Loucy (cell line): ENCODE measurements at regions not wholly inside any gene's neighbourhood (a gene's known extent, or its start where the extent isn't known, plus 50 kb on each side); places are given as distances from the start of the nearest gene placed in this dataset.

Source experiments
- H2AFZ ChIP-seq: fragments of 200-600 bp; sonication (generic); 2 replicates; pipeline ENCODE4 v1.6.0; 2016; ENCODE audit warnings: antibody characterized with exemption, mild to moderate bottlenecking, low read length, moderate library complexity
- H3F3A ChIP-seq: fragments of 200-600 bp; 2 replicates; pipeline ENCODE4 v1.6.0; 2016; ENCODE audit warnings: antibody characterized with exemption, low read depth, mild to moderate bottlenecking
- H3K27me3 ChIP-seq: fragments of 200-600 bp; sonication (generic); 2 replicates; pipeline ENCODE4 v1.6.1; 2014; ENCODE audit warnings: low read length, mild to moderate bottlenecking; ENCODE audit not compliant: insufficient read depth, poor library complexity, severe bottlenecking
- H3K36me3 ChIP-seq: fragments of 200-600 bp; sonication (generic); 2 replicates; pipeline ENCODE4 v1.6.1; 2016; ENCODE audit warnings: low read length; ENCODE audit not compliant: insufficient read depth
- H3K4me1 ChIP-seq: fragments of 200-600 bp; sonication (generic); 2 replicates; pipeline ENCODE4 v1.5.1; 2014; ENCODE audit warnings: low read length, mild to moderate bottlenecking; ENCODE audit not compliant: insufficient read depth, poor library complexity, severe bottlenecking
- H3K4me2 ChIP-seq: fragments of 200-600 bp; sonication (generic); 2 replicates; pipeline ENCODE4 v1.6.0; 2014; ENCODE audit warnings: antibody characterized with exemption, low read length, low read depth, mild to moderate bottlenecking; ENCODE audit not compliant: poor library complexity, severe bottlenecking
- H3K4me3 ChIP-seq: fragments of 200-600 bp; sonication (generic); 2 replicates; pipeline ENCODE4 v1.5.1; 2014; ENCODE audit warnings: low read length, mild to moderate bottlenecking, mixed read lengths; ENCODE audit not compliant: poor library complexity, severe bottlenecking
- H3K79me2 ChIP-seq: fragments of 200-600 bp; sonication (generic); 2 replicates; pipeline ENCODE4 v1.6.1; 2014; ENCODE audit warnings: low read length; ENCODE audit not compliant: insufficient read depth
- H3K9ac ChIP-seq: fragments of 200-600 bp; sonication (generic); 2 replicates; pipeline ENCODE4 v1.6.0; 2014; ENCODE audit warnings: mild to moderate bottlenecking, low read depth, low read length, moderate library complexity; ENCODE audit not compliant: poor library complexity, severe bottlenecking
- H3K9me2 ChIP-seq: fragments of 200-600 bp; sonication (generic); replicated peaks from 2 replicates; pipeline ENCODE4 v1.6.1; 2016; ENCODE audit warnings: low read depth, low read length, mixed read lengths
- H3K9me3 ChIP-seq: fragments of 200-600 bp; sonication (generic); 2 replicates; pipeline ENCODE4 v1.6.1; 2014; ENCODE audit warnings: mild to moderate bottlenecking, antibody characterized with exemption, low read length, low read depth; ENCODE audit not compliant: insufficient read depth
- H4K20me1 ChIP-seq: fragments of 200-600 bp; sonication (generic); 2 replicates; pipeline ENCODE4 v1.6.0; 2014; ENCODE audit warnings: antibody characterized with exemption, low read length, mild to moderate bottlenecking; ENCODE audit not compliant: insufficient read depth, poor library complexity, severe bottlenecking
- CTCF ChIP-seq: fragments of 200-600 bp; sonication (generic); conservative IDR thresholded peaks from 2 replicates; pipeline ENCODE4 v1.5.1; 2014; ENCODE audit warnings: mild to moderate bottlenecking, antibody characterized with exemption, low read length
- EZH2phosphoT487 ChIP-seq: fragments of 200-600 bp; IDR thresholded peaks from 2 replicates; pipeline ENCODE4 v1.6.1; 2018; ENCODE audit warnings: antibody characterized with exemption, mild to moderate bottlenecking, moderate library complexity, borderline replicate concordance

- Histone ChIP-seq H3F3A (no peaks in the 10 kb centered on the region), H3K9ac (no peak overlapping the region), H3K36me3 (no peaks in the 10 kb centered on the region), H3K9me2 (no peaks in the 10 kb centered on the region), H3K79me2 (no peaks in the 10 kb centered on the region), H4K20me1 (no peaks in the 10 kb centered on the region), H3K27me3 (no peaks in the 10 kb centered on the region), H3K9me3 (no peaks in the 10 kb centered on the region), H2AFZ (no peak overlapping the region), H3K4me1 (no peaks in the 10 kb centered on the region), H3K4me3 (no peak overlapping the region), H3K4me2 (no peak overlapping the region)
- TF ChIP-seq EZH2phosphoT487: no peak
- no peak for TF ChIP-seq CTCF
These were observed 313.1 kb downstream of the RPS24 start for GRCh38 chr10:78346721-78347120.

GRCh38 chr10:78348411-78349164, 314.9 kb downstream of the RPS24 start:
- no peaks in the 10 kb centered on the region for H3K27me3 ChIP-seq
- TF ChIP-seq CTCF (no peak), EZH2phosphoT487 (no peak)
- no peak overlapping the region for H3K4me2 ChIP-seq
- H3K9ac ChIP-seq: no peak overlapping the region
- H3K4me3 ChIP-seq: no peak overlapping the region
- H3F3A ChIP-seq: no peaks in the 10 kb centered on the region
- no peaks in the 10 kb centered on the region for H3K9me3 ChIP-seq
- H4K20me1 ChIP-seq: no peaks in the 10 kb centered on the region
- H3K4me1 ChIP-seq: no peaks in the 10 kb centered on the region
- H2AFZ ChIP-seq: no peak overlapping the region
- no peaks in the 10 kb centered on the region for H3K79me2 ChIP-seq
- no peaks in the 10 kb centered on the region for H3K36me3 ChIP-seq
- H3K9me2 ChIP-seq: no peaks in the 10 kb centered on the region

GRCh38 chr10:78349165-78349516, 315.5 kb downstream of the RPS24 start:
- H3F3A ChIP-seq: no peaks in the 10 kb centered on the region
- no peaks in the 10 kb centered on the region for H3K27me3 ChIP-seq
- H3K9me3 ChIP-seq: no peaks in the 10 kb centered on the region
- H3K9me2 ChIP-seq: no peaks in the 10 kb centered on the region
- no peaks in the 10 kb centered on the region for H3K79me2 ChIP-seq
- H3K4me3 ChIP-seq: no peak overlapping the region
- no peak overlapping the region for H3K9ac ChIP-seq
- no peaks in the 10 kb centered on the region for H3K4me1 ChIP-seq
- TF ChIP-seq CTCF (no peak), EZH2phosphoT487 (no peak)
- H3K4me2 ChIP-seq: no peak overlapping the region
- no peaks in the 10 kb centered on the region for H3K36me3 ChIP-seq
- H4K20me1 ChIP-seq: no peaks in the 10 kb centered on the region
- no peak overlapping the region for H2AFZ ChIP-seq
